ENCODE measurements at regions not wholly inside any gene's neighbourhood (a gene's known extent, or its start where the extent isn't known, plus 50 kb on each side); places are given as distances from the start of the nearest gene placed in this dataset.

- H3K36me3 ChIP-seq (ENCODE audit: insufficient read depth, low read depth, low read length), result no peaks in the 10 kb centered on the region
- H3K4me3 ChIP-seq (ENCODE audit: low read length), result no peak overlapping the region
- no peaks in the 10 kb centered on the region for H3K9me3 ChIP-seq (ENCODE audit: insufficient read depth, low read depth, low read length)
- no peak overlapping the region for H3K27ac ChIP-seq (ENCODE audit: low read length)
- H3K27me3 ChIP-seq (ENCODE audit: insufficient read depth, low read length), result no peaks in the 10 kb centered on the region
- H3K9ac ChIP-seq (ENCODE audit: low read depth, low read length), result no peak overlapping the region
- H3K4me1 ChIP-seq (ENCODE audit: insufficient read depth, low read length), result no peaks in the 10 kb centered on the region
Measured at GRCh38 chr1:194151056-194151455, 964.6 kb upstream of the B3GALT2 start.

DNA sequence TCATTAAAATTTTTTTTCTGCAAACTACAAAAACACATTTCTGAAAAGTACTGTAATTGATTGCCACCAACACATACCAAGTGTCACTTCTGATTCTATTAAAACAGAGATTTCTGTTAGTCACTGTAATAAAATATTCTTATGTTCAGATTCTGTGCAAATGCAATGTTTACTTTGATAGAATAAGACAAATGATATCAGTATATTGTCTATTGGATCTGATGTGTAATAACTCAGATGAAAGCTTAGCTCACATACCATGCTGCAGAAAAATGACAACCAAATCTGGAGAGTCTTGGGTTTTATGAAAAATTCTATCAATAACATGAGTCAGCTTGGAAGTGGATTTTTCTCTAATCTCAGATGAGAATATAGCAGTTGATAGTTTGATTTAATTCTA, 963.8 kb upstream of the B3GALT2 start:
- Histone ChIP-seq H3K9ac (ENCODE audit: low read depth, low read length) (no peak overlapping the region), H3K27me3 (ENCODE audit: insufficient read depth, low read length) (no peaks in the 10 kb centered on the region), H3K9me3 (ENCODE audit: insufficient read depth, low read depth, low read length) (no peaks in the 10 kb centered on the region), H3K4me1 (ENCODE audit: insufficient read depth, low read length) (no peaks in the 10 kb centered on the region), H3K4me3 (ENCODE audit: low read length) (no peak overlapping the region), H3K27ac (ENCODE audit: low read length) (no peak overlapping the region), H3K36me3 (ENCODE audit: insufficient read depth, low read depth, low read length) (no peaks in the 10 kb centered on the region)

DNA sequence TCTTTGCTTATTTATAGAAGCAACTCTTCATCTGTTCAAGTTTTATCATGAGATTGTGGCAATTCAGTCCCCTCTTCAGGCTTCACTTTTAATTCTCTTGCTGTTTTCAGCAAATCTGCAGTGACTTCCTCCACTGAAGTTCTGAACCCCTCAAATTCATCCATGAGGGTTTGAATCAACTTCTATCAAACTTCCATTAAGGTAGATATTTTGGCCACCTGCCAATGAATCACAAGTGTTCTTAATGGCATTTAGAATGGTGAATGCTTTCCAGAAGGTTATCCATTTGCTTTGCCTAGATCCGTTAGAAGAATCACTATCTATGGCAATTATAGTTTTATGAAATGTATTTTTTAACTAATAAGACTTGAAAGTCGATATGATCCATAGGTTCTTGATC, 946.7 kb upstream of the B3GALT2 start:
- Histone ChIP-seq H3K9me3 (ENCODE audit: insufficient read depth, low read depth, low read length) (no peaks in the 10 kb centered on the region), H3K36me3 (ENCODE audit: insufficient read depth, low read depth, low read length) (no peaks in the 10 kb centered on the region), H3K4me1 (ENCODE audit: insufficient read depth, low read length) (no peaks in the 10 kb centered on the region), H3K27me3 (ENCODE audit: insufficient read depth, low read length) (no peaks in the 10 kb centered on the region), H3K27ac (ENCODE audit: low read length) (no peak overlapping the region), H3K4me3 (ENCODE audit: low read length) (no peak overlapping the region), H3K9ac (ENCODE audit: low read depth, low read length) (no peak overlapping the region)

- Histone ChIP-seq H3K4me1 (ENCODE audit: insufficient read depth, low read length) (no peaks in the 10 kb centered on the region), H3K9ac (ENCODE audit: low read depth, low read length) (no peak overlapping the region), H3K36me3 (ENCODE audit: insufficient read depth, low read depth, low read length) (no peaks in the 10 kb centered on the region), H3K27ac (ENCODE audit: low read length) (no peak overlapping the region), H3K9me3 (ENCODE audit: insufficient read depth, low read depth, low read length) (no peaks in the 10 kb centered on the region), H3K27me3 (ENCODE audit: insufficient read depth, low read length) (no peaks in the 10 kb centered on the region), H3K4me3 (ENCODE audit: low read length) (no peak overlapping the region)
Measured at GRCh38 chr1:194118086-194118485, 931.7 kb upstream of the B3GALT2 start.

DNA sequence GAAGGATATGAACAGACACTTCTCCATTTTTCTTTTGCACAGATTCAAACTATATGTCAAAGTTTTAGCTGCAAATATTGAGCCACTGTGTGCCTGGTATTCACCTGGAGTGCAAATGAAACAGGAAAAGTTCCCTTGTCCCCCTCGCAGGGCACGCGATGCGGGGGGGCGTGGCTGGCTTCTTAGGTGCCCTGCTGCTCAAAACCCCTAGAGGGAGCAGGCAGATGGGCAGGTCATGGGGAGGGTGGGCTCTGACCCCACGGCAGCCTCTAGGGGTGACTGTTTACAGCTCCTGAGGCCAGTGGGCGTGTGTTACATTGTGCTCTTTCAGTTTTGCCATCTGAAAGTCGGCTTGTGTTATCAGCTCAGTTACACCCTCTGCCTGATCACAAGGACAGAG, 931.2 kb upstream of the B3GALT2 start:
- Histone ChIP-seq H3K27ac (ENCODE audit: low read length) (no peak overlapping the region), H3K36me3 (ENCODE audit: insufficient read depth, low read depth, low read length) (no peaks in the 10 kb centered on the region), H3K9ac (ENCODE audit: low read depth, low read length) (no peak overlapping the region), H3K9me3 (ENCODE audit: insufficient read depth, low read depth, low read length) (no peaks in the 10 kb centered on the region), H3K4me1 (ENCODE audit: insufficient read depth, low read length) (no peaks in the 10 kb centered on the region), H3K27me3 (ENCODE audit: insufficient read depth, low read length) (no peaks in the 10 kb centered on the region), H3K4me3 (ENCODE audit: low read length) (no peak overlapping the region)

DNA sequence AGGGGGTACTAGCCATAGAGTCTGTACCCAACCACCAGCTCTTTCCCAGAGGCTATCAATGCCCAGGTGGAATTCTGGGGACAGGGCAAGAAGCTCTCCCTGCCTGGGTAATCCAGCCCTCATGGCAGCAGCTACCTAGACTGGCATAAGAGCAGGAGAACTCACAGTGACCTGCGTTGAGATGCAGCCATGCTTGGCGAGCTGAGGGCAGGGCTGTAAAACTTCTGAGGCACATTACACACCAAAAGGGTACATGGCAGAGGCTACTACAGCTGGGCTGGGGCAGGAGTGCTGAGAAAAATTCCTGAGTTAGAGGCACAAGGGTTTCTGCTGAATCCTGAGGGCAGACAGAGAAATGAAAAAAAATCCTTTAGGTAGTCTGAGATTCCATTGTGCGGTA, 927.9 kb upstream of the B3GALT2 start:
- Histone ChIP-seq H3K27me3 (ENCODE audit: insufficient read depth, low read length) (no peaks in the 10 kb centered on the region), H3K9me3 (ENCODE audit: insufficient read depth, low read depth, low read length) (no peaks in the 10 kb centered on the region), H3K27ac (ENCODE audit: low read length) (no peak overlapping the region), H3K9ac (ENCODE audit: low read depth, low read length) (no peak overlapping the region), H3K36me3 (ENCODE audit: insufficient read depth, low read depth, low read length) (no peaks in the 10 kb centered on the region), H3K4me1 (ENCODE audit: insufficient read depth, low read length) (no peaks in the 10 kb centered on the region), H3K4me3 (ENCODE audit: low read length) (no peak overlapping the region)

DNA sequence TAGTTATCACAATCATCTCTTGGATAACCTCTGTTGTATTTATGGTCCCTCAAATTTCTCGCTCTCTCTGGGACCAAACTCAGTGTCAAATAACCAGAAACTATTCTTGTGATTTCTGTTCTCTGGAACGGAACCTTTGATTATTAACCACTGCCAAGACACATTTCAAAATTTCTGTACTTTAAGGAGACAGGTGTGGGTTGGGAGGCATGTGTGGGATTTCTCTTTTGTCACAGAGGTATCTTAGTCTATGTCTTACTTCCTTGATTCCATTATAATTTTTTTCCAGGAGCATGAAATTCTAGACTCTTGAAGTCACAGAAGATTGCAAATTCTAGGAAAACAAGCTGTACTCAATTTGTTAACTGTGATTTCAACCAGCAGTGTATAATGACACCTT, 919.0 kb upstream of the B3GALT2 start:
- H3K27me3 ChIP-seq (ENCODE audit: insufficient read depth, low read length), result no peaks in the 10 kb centered on the region
- no peaks in the 10 kb centered on the region for H3K9me3 ChIP-seq (ENCODE audit: insufficient read depth, low read depth, low read length)
- H3K27ac ChIP-seq (ENCODE audit: low read length), result no peak overlapping the region
- H3K36me3 ChIP-seq (ENCODE audit: insufficient read depth, low read depth, low read length), result no peaks in the 10 kb centered on the region
- no peak overlapping the region for H3K9ac ChIP-seq (ENCODE audit: low read depth, low read length)
- no peak overlapping the region for H3K4me3 ChIP-seq (ENCODE audit: low read length)
- H3K4me1 ChIP-seq (ENCODE audit: insufficient read depth, low read length), result no peaks in the 10 kb centered on the region

GRCh38 chr1:194104247-194104844, 917.9 kb upstream of the B3GALT2 start:
- Histone ChIP-seq H3K27me3 (ENCODE audit: insufficient read depth, low read length) (no peaks in the 10 kb centered on the region), H3K9ac (ENCODE audit: low read depth, low read length) (no peak overlapping the region), H3K27ac (ENCODE audit: low read length) (no peak overlapping the region), H3K36me3 (ENCODE audit: insufficient read depth, low read depth, low read length) (no peaks in the 10 kb centered on the region), H3K4me1 (ENCODE audit: insufficient read depth, low read length) (no peaks in the 10 kb centered on the region), H3K4me3 (ENCODE audit: low read length) (no peak overlapping the region), H3K9me3 (ENCODE audit: insufficient read depth, low read depth, low read length) (no peaks in the 10 kb centered on the region)

GRCh38 chr1:194103516-194104246, 917.3 kb upstream of the B3GALT2 start:
- no peak overlapping the region for H3K4me3 ChIP-seq (ENCODE audit: low read length)

GRCh38 chr1:194103101-194103500, 916.7 kb upstream of the B3GALT2 start:
- Histone ChIP-seq H3K9ac (ENCODE audit: low read depth, low read length) (no peak overlapping the region), H3K27ac (ENCODE audit: low read length) (no peak overlapping the region), H3K4me1 (ENCODE audit: insufficient read depth, low read length) (no peaks in the 10 kb centered on the region), H3K9me3 (ENCODE audit: insufficient read depth, low read depth, low read length) (no peaks in the 10 kb centered on the region), H3K27me3 (ENCODE audit: insufficient read depth, low read length) (no peaks in the 10 kb centered on the region), H3K4me3 (ENCODE audit: low read length) (no peak overlapping the region), H3K36me3 (ENCODE audit: insufficient read depth, low read depth, low read length) (no peaks in the 10 kb centered on the region)

More at GRCh38 chr1:194103516-194104246, 917.3 kb upstream of the B3GALT2 start:
- no peaks in the 10 kb centered on the region for H3K36me3 ChIP-seq (ENCODE audit: insufficient read depth, low read depth, low read length)
- H3K27me3 ChIP-seq (ENCODE audit: insufficient read depth, low read length), result no peaks in the 10 kb centered on the region
- H3K9ac ChIP-seq (ENCODE audit: low read depth, low read length), result no peak overlapping the region
- H3K27ac ChIP-seq (ENCODE audit: low read length), result no peak overlapping the region
- H3K9me3 ChIP-seq (ENCODE audit: insufficient read depth, low read depth, low read length), result no peaks in the 10 kb centered on the region
- H3K4me1 ChIP-seq (ENCODE audit: insufficient read depth, low read length), result no peaks in the 10 kb centered on the region

- no peaks in the 10 kb centered on the region for H3K27me3 ChIP-seq (ENCODE audit: insufficient read depth, low read length)
- no peaks in the 10 kb centered on the region for H3K36me3 ChIP-seq (ENCODE audit: insufficient read depth, low read depth, low read length)
- H3K27ac ChIP-seq (ENCODE audit: low read length), result no peak overlapping the region
- no peaks in the 10 kb centered on the region for H3K4me1 ChIP-seq (ENCODE audit: insufficient read depth, low read length)
- H3K9ac ChIP-seq (ENCODE audit: low read depth, low read length), result no peak overlapping the region
- H3K4me3 ChIP-seq (ENCODE audit: low read length), result no peak overlapping the region
- H3K9me3 ChIP-seq (ENCODE audit: insufficient read depth, low read depth, low read length), result no peaks in the 10 kb centered on the region
Measured at GRCh38 chr1:194102607-194103006, 916.2 kb upstream of the B3GALT2 start.

DNA sequence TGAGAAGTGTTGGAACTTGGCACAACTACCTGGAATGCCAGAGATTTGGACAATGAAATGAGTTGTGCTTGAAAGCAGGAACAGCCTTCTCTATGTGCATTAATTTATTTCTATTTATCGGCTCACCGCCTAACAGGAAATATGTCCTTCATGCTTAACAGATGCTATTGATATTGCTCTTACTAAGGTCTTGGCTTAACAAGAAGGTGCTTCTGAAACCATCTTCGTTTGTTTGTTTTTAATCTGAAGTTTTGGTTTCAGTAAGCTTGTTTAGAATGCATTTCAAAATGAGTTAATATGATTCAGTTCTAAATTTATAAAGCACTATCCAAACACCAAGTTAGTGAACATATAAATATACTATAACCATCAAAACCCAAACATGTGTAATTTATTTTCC, 898.3 kb upstream of the B3GALT2 start:
- Histone ChIP-seq H3K4me1 (ENCODE audit: insufficient read depth, low read length) (no peaks in the 10 kb centered on the region), H3K27me3 (ENCODE audit: insufficient read depth, low read length) (no peaks in the 10 kb centered on the region), H3K9ac (ENCODE audit: low read depth, low read length) (no peak overlapping the region), H3K4me3 (ENCODE audit: low read length) (no peak overlapping the region), H3K36me3 (ENCODE audit: insufficient read depth, low read depth, low read length) (no peaks in the 10 kb centered on the region), H3K9me3 (ENCODE audit: insufficient read depth, low read depth, low read length) (no peaks in the 10 kb centered on the region), H3K27ac (ENCODE audit: low read length) (no peak overlapping the region)
